NCI-H128 (cell line): ENCODE measurements at regions not wholly inside any gene's neighbourhood (a gene's known extent, or its start where the extent isn't known, plus 50 kb on each side); places are given as distances from the start of the nearest gene placed in this dataset.

Source experiments
- DNase-seq: peaks from one replicate; lab custom pipeline; 2025; ENCODE audit not compliant: unreplicated experiment; lab: John Stamatoyannopoulos, UW

DNA sequence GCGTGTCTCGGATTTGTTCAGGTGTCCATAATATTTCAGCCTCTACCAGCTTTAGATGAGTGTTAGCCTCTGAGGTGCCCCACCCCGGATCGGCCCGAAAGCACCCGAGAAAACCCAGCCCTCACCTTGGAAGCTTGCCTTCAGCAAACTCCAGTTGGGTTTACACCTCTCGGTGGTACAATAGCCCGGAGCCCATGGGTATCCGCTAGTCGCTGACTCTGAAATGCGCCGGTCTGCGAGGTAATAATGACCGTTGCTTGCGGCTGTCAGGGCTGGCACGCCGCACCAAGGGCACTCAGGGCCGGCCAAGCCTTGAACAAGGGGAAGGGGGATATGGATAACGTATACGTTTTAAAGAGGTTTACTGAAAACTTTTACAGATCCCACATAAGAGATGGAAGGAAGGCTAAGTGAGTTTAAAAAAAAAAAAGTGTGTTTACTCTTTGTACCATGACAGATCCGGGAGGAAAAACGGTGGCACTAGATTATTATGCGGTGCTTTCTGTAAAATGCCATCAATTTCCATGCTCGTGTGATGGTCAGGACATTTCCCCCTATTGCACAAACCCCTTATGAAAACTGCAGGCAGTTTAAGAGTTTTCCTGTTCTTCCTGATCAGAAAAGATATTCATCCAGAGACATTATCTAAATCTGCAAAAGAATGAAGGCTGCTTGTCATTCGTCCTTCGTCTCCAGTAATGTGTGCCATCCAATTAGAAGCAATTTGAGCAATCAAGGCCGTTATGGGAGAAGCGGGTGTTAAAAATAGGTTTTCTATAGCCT, 124.2 kb downstream of the TMEM161B start:
- DNase-seq: no peak

- no peak for DNase-seq
Measured at GRCh38 chr5:88143693-88144218, 124.9 kb downstream of the TMEM161B start.

DNA sequence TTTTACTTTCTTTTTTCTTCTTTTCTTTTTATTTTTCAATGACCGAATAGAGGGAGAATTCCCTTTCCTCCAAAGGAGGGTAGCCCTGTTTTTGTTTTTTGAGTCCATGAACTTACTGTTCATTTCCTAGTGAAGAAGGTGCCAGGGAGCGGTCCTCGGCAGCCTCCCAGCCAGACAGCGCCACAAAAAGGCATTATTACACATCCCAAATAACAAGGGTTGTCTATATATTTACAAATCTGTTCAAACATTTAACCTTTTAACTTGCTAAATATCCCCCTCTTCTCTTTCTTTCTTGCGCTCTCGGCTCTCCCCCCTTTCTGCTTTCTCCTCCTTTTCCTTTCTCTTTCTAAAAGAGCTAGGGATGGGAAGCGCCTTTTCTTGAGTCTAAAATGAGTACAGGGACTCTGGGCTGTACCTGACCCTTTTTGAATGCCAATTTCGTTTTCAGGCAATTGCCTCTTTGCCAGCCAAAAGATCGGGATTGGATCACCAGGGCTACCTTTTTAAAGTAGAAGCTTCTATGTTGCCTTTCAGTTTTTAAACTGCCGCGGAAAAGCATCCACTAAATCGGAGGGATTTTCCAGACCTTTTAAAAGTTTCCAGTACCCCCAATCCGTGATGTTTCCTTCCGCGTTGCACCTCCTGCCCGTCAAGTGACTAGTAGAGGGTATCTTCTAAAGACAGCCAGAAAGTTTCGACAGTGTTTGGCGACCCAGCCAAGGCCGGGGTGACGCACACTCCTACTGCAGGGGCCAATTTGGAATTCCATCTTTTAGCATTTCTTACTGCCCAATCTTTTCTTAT, 125.6 kb downstream of the TMEM161B start:
- no peak for DNase-seq

DNA sequence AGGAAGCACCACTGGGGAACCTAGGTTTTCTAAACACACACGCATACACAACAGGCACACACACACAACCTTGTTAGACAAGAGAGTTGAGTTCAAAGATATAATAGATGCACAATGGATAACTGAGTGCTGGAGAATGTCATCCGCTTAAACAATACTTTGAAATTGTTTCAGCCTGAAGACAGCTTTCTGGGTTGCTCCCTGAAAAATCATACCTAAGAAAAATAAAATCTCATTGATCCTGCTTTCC, 126.1 kb downstream of the TMEM161B start:
- no peak for DNase-seq

DNA sequence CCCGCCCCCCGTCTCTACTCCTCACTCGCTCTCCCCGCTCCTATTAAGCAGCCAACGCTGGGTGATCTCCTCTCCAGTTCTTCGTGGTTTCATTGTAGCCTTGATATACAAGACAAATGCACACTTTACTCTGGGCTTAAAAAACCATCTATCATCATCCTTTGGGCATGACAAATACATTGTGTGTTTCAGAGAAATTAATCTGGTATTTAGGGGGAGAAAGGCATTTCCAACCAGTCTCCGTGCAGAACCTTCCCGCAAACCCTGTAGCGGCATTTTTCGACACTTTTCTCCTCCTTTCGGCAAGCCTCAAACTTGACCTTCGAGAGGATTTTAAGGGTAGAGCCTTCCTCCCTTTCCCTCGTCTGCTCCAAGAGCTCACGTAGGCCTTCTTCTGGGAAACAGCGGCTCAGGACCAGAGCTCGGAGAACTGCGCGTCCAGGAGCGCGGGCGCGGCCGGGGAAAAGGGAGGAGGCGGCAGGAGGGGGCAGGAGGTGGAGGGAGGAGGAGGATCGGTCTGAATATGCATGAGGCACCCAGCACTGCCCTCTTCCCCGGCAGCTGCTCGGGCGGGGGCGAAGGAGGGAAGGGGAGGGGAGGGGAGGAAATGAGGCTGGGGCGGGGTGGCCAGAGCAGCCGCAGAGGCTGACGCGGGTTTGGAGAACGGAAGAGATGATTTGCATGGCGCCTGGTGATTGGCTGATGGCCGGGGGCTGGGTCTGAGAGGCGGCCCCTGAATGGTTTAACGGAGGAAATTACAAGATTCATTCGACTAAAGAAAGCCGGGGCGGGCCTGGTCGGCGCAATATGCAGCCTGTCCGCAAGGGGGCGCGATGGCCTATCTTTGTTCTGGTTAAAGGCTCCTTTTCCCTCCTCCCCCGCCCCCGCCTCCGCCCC, 127.5 kb downstream of the TMEM161B start:
- DNase-seq: peak; percentile 80

DNA sequence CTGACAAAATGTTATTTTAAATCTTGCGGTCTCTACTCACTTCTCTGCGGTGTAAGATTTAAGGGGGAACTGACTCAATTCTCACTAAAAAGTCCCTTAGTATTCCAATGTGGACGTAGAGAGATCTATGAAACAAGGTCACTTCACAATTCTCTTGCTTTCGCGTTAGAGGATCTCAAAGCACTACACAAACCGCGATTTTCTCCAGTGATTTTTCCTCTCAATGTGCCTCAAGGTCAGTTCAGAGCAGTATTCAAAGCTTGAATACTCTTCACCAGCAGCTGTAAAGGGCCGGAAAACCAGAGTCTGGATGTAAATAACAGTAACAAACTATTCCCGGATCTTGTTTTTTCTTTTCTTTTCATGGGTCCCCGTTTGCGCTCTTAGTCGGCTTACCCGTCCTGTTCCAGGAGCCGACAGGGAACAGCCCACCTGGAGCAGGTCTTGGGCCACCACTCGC, 128.2 kb downstream of the TMEM161B start:
- no peak for DNase-seq

GRCh38 chr5:88130211-88130815, 138.3 kb downstream of the TMEM161B start:
- DNase-seq: no peak

DNA sequence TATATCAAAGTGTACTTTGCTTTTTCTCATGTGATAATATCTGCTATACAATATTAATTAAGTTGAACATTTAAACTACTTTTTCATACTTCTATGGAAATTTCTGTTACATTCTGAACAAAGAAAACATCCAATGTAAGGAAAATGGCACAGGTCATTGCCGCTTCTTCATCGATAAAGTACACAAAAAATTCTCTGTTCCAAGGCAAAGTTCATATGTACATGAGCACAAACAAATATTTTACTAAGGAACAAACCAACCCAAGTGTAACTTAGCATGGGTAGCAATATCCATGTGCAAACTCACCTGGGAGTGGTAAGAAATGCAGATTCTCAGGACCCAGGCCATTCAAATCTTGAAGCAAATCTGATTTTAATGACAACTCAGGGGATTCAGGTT, 139.8 kb downstream of the TMEM161B start:
- no peak for DNase-seq

DNA sequence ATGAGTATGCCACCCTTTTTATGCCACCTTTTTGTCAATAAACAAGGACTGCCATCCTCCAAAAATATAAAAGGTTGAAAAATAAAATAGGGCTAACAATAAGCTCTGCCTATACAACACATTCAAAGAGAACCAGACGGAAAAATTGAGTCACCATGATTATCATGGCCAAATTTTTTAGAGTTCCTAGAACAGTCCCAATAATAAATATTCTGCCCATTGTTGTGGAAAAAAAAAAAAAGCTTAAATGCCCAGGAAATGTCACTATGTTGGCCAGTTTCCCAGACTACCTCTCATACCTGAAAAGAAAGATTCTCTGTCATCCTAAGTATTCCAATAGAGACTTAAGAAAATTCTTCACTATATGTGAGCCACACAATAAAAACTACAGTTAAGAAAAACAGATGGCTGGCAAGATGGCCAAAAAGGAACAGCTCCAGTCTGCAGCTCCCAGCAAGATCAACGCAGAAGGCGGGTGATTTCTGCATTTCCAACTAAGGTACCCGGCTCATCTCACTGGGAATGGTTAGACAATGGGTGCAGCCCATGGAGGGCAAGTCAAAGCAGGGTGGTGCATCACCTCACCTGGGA, 149.0 kb downstream of the TMEM161B start:
- no peak for DNase-seq

- no peak for DNase-seq
Measured at GRCh38 chr5:88118179-88118578, 150.5 kb downstream of the TMEM161B start.

GRCh38 chr5:88117546-88117945, 151.1 kb downstream of the TMEM161B start:
- no peak for DNase-seq

- DNase-seq: no peak
Measured at GRCh38 chr5:88116396-88116795, 152.2 kb downstream of the TMEM161B start.

DNA sequence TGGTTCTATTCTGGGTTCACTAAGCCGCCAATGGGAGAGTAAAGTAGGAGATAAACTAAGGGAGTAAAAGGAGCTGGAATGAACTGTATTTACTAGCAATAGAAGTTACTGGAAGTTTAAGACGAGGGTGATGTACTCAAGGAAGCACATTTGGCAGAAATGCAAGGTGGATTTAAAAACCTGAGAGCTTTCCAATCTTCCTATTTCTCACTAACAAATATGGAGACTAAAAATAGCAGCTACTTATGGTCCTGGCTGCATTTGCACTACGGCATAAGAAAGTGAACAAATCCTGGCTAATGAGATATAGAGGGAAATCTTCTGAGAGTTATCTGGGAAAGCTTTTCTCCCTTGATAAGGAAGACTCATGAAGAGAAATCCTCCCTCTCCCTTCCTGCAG, 153.4 kb downstream of the TMEM161B start:
- no peak for DNase-seq

DNA sequence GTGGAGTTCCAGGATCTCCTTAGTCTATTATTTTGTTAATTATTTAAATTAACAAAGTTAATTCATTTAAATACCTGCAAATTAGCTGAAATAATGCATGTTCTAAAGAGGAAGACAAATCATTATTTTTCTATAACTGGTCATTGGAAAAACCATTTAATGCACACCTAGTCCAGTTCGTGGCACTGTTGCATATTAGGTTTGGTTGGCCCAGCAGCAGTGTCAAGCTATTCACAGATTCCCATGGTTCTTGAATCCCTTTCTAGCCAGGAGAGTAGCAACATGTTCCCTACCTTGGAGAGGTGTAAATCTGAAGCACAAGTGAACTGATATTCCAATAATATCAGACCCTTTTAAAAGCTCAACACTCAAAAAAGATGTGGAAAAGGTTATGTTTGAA, 155.2 kb downstream of the TMEM161B start:
- DNase-seq: no peak

DNA sequence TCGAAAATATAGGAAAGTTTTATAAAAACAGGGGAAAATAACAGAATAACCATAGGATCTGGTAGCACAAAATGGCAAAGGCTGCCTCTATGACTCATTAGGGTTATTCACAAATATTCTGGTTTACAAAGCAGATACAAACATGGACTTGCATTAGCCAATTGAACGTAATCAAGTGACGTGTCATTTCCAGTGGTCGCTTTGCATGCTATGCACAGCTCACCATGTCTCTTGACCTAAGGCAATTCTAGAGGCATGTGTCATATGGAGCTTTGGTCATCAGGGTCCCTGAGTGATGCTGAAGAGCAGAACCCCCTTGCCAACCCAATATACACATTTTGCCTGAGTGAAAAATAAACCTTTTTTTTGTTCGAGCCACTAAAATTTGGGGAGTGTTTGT, 158.8 kb downstream of the TMEM161B start:
- no peak for DNase-seq

DNA sequence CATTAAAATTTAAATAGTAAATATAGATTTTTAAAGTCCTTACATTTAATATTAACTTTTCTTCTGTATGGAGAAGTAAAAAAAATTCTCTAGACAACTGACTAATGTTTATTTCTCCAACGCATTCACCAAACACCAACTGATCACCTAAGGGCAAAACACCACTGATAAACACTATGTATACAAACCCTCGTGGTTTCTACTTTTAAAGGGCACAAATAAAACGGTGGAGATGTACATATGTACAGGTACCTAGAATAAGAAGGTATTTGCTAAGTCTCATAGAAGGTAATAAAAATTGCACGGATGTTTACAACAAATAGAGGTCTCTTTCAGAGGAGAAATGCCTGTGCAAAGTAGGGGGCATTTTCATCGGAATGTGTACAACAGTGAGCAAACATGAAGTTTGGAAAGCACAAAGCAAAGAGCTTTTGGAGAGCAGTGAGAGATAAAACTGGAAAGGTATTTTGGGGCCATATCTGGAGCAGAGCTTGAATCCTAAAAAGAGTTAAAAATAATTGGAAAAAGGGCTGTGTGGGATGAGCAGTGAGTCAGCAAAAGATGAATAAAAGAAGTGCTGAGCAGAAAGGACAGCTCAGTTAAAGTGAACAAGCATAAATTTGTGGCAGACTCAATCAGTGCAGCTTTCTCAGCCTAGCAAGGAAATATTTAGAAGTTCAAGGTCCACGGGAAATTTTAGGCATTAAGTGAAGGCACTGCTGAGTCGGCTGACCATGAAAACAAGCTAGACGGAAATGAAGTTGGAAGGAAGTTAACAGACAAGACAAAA, 160.0 kb downstream of the TMEM161B start:
- no peak for DNase-seq

- DNase-seq: no peak
Measured at GRCh38 chr5:88094906-88095496, 173.6 kb downstream of the TMEM161B start.

- no peak for DNase-seq
Measured at GRCh38 chr5:88094403-88094802, 174.2 kb downstream of the TMEM161B start.

DNA sequence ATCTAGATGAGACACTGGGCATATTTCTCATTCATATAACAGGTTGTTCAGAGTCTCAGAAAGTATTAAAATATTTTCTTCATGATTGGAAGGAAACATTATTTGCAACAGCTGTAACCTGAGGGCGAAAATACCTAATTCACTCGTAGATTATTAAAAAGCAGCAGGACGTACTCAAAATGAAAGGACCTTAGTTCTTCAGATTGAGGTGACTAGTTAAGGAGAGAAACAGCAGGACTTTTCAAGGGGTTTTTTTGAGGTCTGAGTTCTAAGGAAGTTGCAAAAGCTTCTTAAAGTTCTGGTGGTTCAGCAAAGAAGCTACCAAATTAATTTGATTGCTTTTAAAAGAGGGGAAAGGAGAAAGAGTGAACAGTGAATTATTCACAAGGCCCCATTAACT, 174.9 kb downstream of the TMEM161B start:
- no peak for DNase-seq
